ENCODE measurements at regions not wholly inside any gene's neighbourhood (a gene's known extent, or its start where the extent isn't known, plus 50 kb on each side); places are given as distances from the start of the nearest gene placed in this dataset.
"Not testable (repeated sequence)": the region's sequence is repeated elsewhere in the genome, so short reads cannot be mapped to it uniquely, and the experiment has no call there.

- peaks cover 5% of the 10 kb centered on the region; the same call in 1 of the 2 replicates for H3K27me3 ChIP-seq (ENCODE audit: low read depth)
- no peak for DNase-seq (ENCODE audit: low spot score in 2 of 2)
- no peaks in the 10 kb centered on the region for H3K4me1 ChIP-seq
- H3K36me3 ChIP-seq (replicated peaks): no peaks in the 10 kb centered on the region
- H3K4me3 ChIP-seq: no peak overlapping the region
- in situ Hi-C loops (cut with MboI; ENCODE audit: low sequenced_read_pairs): no loop called here
- no peaks in the 10 kb centered on the region for H3K9me3 ChIP-seq
These were observed 260.1 kb upstream of the PODXL start for GRCh38 chr7:131816391-131817007.

GRCh38 chr7:131808736-131809135 is 252.3 kb upstream of the PODXL start:
- Histone ChIP-seq H3K36me3 (replicated peaks) (no peaks in the 10 kb centered on the region), H3K27me3 (ENCODE audit: low read depth) (peaks cover 9% of the 10 kb centered on the region; the same call in 1 of the 2 replicates), H3K9me3 (no peaks in the 10 kb centered on the region), H3K4me1 (no peaks in the 10 kb centered on the region), H3K4me3 (no peak overlapping the region)
- no peak for DNase-seq (ENCODE audit: low spot score in 2 of 2)
- in situ Hi-C loops (cut with MboI; ENCODE audit: low sequenced_read_pairs): no loop called here

- in situ Hi-C loops (cut with MboI; ENCODE audit: low sequenced_read_pairs); H3K9me3 ChIP-seq; H3K27me3 ChIP-seq (ENCODE audit: low read depth); H3K4me3 ChIP-seq; H3K4me1 ChIP-seq; DNase-seq (ENCODE audit: low spot score in 2 of 2); H3K36me3 ChIP-seq (replicated peaks): not testable (repeated sequence)
These were observed 251.7 kb upstream of the PODXL start for GRCh38 chr7:131808156-131808555.

- Histone ChIP-seq H3K36me3 (replicated peaks) (no peaks in the 10 kb centered on the region), H3K27me3 (ENCODE audit: low read depth) (0 out of 2 replicates have a peak, but pooled peaks cover 5% of the 10 kb centered on the region), H3K9me3 (no peaks in the 10 kb centered on the region), H3K4me3 (no peak overlapping the region), H3K4me1 (no peaks in the 10 kb centered on the region)
- in situ Hi-C loops (cut with MboI; ENCODE audit: low sequenced_read_pairs): no loop called here
- DNase-seq (ENCODE audit: low spot score in 2 of 2): no peak
These were observed 247.4 kb upstream of the PODXL start for GRCh38 chr7:131803816-131804215.

- no peaks in the 10 kb centered on the region for H3K36me3 ChIP-seq (replicated peaks)
- H3K9me3 ChIP-seq: no peaks in the 10 kb centered on the region
- no peaks in the 10 kb centered on the region for H3K4me1 ChIP-seq
- in situ Hi-C loops (cut with MboI; ENCODE audit: low sequenced_read_pairs): no loop called here
- H3K27me3 ChIP-seq (ENCODE audit: low read depth): 0 out of 2 replicates have a peak, but pooled peaks cover 5% of the 10 kb centered on the region
- H3K4me3 ChIP-seq: no peak overlapping the region
- no peak for DNase-seq (ENCODE audit: low spot score in 2 of 2)
These were observed 245.9 kb upstream of the PODXL start for GRCh38 chr7:131802195-131802864.

GRCh38 chr7:131800531-131800930 is 244.1 kb upstream of the PODXL start:
- Histone ChIP-seq H3K36me3 (replicated peaks) (no peaks in the 10 kb centered on the region), H3K4me1 (no peaks in the 10 kb centered on the region), H3K9me3 (no peaks in the 10 kb centered on the region), H3K27me3 (ENCODE audit: low read depth) (0 out of 2 replicates have a peak, but pooled peaks cover 4% of the 10 kb centered on the region), H3K4me3 (no peak overlapping the region)
- in situ Hi-C loops (cut with MboI; ENCODE audit: low sequenced_read_pairs): no loop called here
- no peak for DNase-seq (ENCODE audit: low spot score in 2 of 2)

- no peaks in the 10 kb centered on the region for H3K9me3 ChIP-seq
- no peak for DNase-seq (ENCODE audit: low spot score in 2 of 2)
- no peak overlapping the region for H3K4me3 ChIP-seq
- H3K4me1 ChIP-seq: no peaks in the 10 kb centered on the region
- in situ Hi-C loops (cut with MboI; ENCODE audit: low sequenced_read_pairs): no loop called here
- H3K36me3 ChIP-seq (replicated peaks): no peaks in the 10 kb centered on the region
- H3K27me3 ChIP-seq (ENCODE audit: low read depth): no peaks in the 10 kb centered on the region
These were observed 243.6 kb upstream of the PODXL start for GRCh38 chr7:131800008-131800407.

- Histone ChIP-seq H3K4me1 (no peaks in the 10 kb centered on the region), H3K27me3 (ENCODE audit: low read depth) (no peaks in the 10 kb centered on the region), H3K36me3 (replicated peaks) (no peaks in the 10 kb centered on the region), H3K9me3 (no peaks in the 10 kb centered on the region), H3K4me3 (no peak overlapping the region)
- in situ Hi-C loops (cut with MboI; ENCODE audit: low sequenced_read_pairs): no loop called here
- no peak for DNase-seq (ENCODE audit: low spot score in 2 of 2)
These were observed 241.4 kb upstream of the PODXL start for GRCh38 chr7:131797841-131798240.

- Histone ChIP-seq H3K4me3 (no peak overlapping the region), H3K4me1 (no peaks in the 10 kb centered on the region)
- in situ Hi-C loops (cut with MboI; ENCODE audit: low sequenced_read_pairs): no loop called here
These were observed 239.0 kb upstream of the PODXL start for GRCh38 chr7:131795400-131795799.

GRCh38 chr7:131792311-131792710 is 235.9 kb upstream of the PODXL start:
- no peak for DNase-seq (ENCODE audit: low spot score in 2 of 2)
- Histone ChIP-seq H3K4me3 (no peak overlapping the region), H3K4me1 (no peaks in the 10 kb centered on the region), H3K36me3 (replicated peaks) (no peaks in the 10 kb centered on the region), H3K27me3 (ENCODE audit: low read depth) (no peaks in the 10 kb centered on the region; the same call in 1 of the 2 replicates), H3K9me3 (no peaks in the 10 kb centered on the region)
- in situ Hi-C loops (cut with MboI; ENCODE audit: low sequenced_read_pairs): no loop called here

More at GRCh38 chr7:131795400-131795799, 239.0 kb upstream of the PODXL start:
- DNase-seq (ENCODE audit: low spot score in 2 of 2): no peak
- Histone ChIP-seq H3K36me3 (replicated peaks) (no peaks in the 10 kb centered on the region), H3K9me3 (no peaks in the 10 kb centered on the region), H3K27me3 (ENCODE audit: low read depth) (no peaks in the 10 kb centered on the region)

GRCh38 chr7:131787101-131787500 is 230.7 kb upstream of the PODXL start:
- Histone ChIP-seq H3K4me1 (no peaks in the 10 kb centered on the region), H3K27me3 (ENCODE audit: low read depth) (peaks cover 2% of the 10 kb centered on the region; the same call in 1 of the 2 replicates), H3K36me3 (replicated peaks) (no peaks in the 10 kb centered on the region), H3K9me3 (no peaks in the 10 kb centered on the region), H3K4me3 (no peak overlapping the region)
- in situ Hi-C loops (cut with MboI; ENCODE audit: low sequenced_read_pairs): no loop called here
- DNase-seq (ENCODE audit: low spot score in 2 of 2): no peak

GRCh38 chr7:131786204-131786603 is 229.8 kb upstream of the PODXL start:
- H3K27me3 ChIP-seq (ENCODE audit: low read depth): peaks cover 6% of the 10 kb centered on the region; the same call in 1 of the 2 replicates
- no peaks in the 10 kb centered on the region for H3K36me3 ChIP-seq (replicated peaks)
- H3K9me3 ChIP-seq: no peaks in the 10 kb centered on the region
- no peak overlapping the region for H3K4me3 ChIP-seq
- DNase-seq (ENCODE audit: low spot score in 2 of 2): no peak
- in situ Hi-C loops (cut with MboI; ENCODE audit: low sequenced_read_pairs): no loop called here
- no peaks in the 10 kb centered on the region for H3K4me1 ChIP-seq

- in situ Hi-C loops (cut with MboI; ENCODE audit: low sequenced_read_pairs): no loop called here
- peaks cover 15% of the 10 kb centered on the region; the same call in 1 of the 2 replicates for H3K27me3 ChIP-seq (ENCODE audit: low read depth)
- H3K4me1 ChIP-seq: peaks cover 6% of the 10 kb centered on the region
- H3K36me3 ChIP-seq (replicated peaks): no peaks in the 10 kb centered on the region
- DNase-seq (ENCODE audit: low spot score in 2 of 2): no peak
- no peak overlapping the region for H3K4me3 ChIP-seq
- H3K9me3 ChIP-seq: no peaks in the 10 kb centered on the region
These were observed 222.2 kb upstream of the PODXL start for GRCh38 chr7:131778601-131779000.

GRCh38 chr7:131774419-131775220 is 218.2 kb upstream of the PODXL start:
- Histone ChIP-seq H3K9me3 (no peaks in the 10 kb centered on the region), H3K36me3 (replicated peaks) (no peaks in the 10 kb centered on the region), H3K27me3 (ENCODE audit: low read depth) (peaks cover 7% of the 10 kb centered on the region; the same call in 1 of the 2 replicates), H3K4me1 (peaks cover 9% of the 10 kb centered on the region), H3K4me3 (no peak overlapping the region)
- no peak for DNase-seq (ENCODE audit: low spot score in 2 of 2)
- in situ Hi-C loops (cut with MboI; ENCODE audit: low sequenced_read_pairs): no loop called here
